Esophagus muscularis mucosa (tissue), 4 donors: ENCODE measurements at regions not wholly inside any gene's neighbourhood (a gene's known extent, or its start where the extent isn't known, plus 50 kb on each side); places are given as distances from the start of the nearest gene placed in this dataset.

Experiments used
- DNase-seq: peaks from one replicate; pipeline ENCODE4 v3.0.0-alpha.2; 2017; ENCODE audit errors: extremely low spot score
- H3K27ac ChIP-seq, 4 donors: fragments of 200-600 bp; sonication (generic); replicated peaks in 1 of 4; 1 replicate in 3 of 4; 2 replicates in 1 of 4; pipeline ENCODE4 v1.5.1; 2016 to 2019; ENCODE audit warnings: mild to moderate bottlenecking in 1 of 4
- H3K27me3 ChIP-seq, 4 donors: fragments of 200-600 bp; sonication (generic); one replicate each; pipeline versions ENCODE4 v1.5.1 to v1.6.0; 2016 to 2019
- H3K36me3 ChIP-seq, 4 donors: fragments of 200-600 bp; sonication (generic); one replicate each; pipeline ENCODE4 v1.5.1; 2016 to 2019
- H3K4me1 ChIP-seq, 4 donors: fragments of 200-600 bp; sonication (generic); one replicate each; pipeline ENCODE4 v1.5.1; 2016 to 2019
- H3K4me3 ChIP-seq, 4 donors: fragments of 200-600 bp; sonication (generic); 1 replicate in 2 of 4; 2 replicates in 2 of 4; pipeline ENCODE4 v1.5.1; 2016 to 2019; ENCODE audit warnings: mild to moderate bottlenecking in 4 of 4, moderate library complexity in 1 of 4
- H3K9me3 ChIP-seq, 4 donors: fragments of 200-600 bp; sonication (generic); 1 replicate in 3 of 4; 2 replicates in 1 of 4; pipeline ENCODE4 v1.5.1; 2016 to 2019
- EP300 ChIP-seq: sonication (generic); formaldehyde crosslinking; IDR thresholded peaks from one replicate; pipeline ENCODE4 v1.6.1; 2017; ENCODE audit warnings: antibody characterized with exemption
- POLR2A ChIP-seq: fragments of 450-650 bp; IDR thresholded peaks from one replicate; pipeline ENCODE4 v1.6.1; 2017; ENCODE audit warnings: antibody characterized with exemption, moderate library complexity, mild to moderate bottlenecking, low read depth
- POLR2AphosphoS5 ChIP-seq, 2 donors: sonication (generic); formaldehyde crosslinking; IDR thresholded peaks; one replicate each; pipeline ENCODE4 v1.6.1; 2017; ENCODE audit warnings: antibody characterized with exemption in 2 of 2
- WGBS: methylation state at CpG from one replicate; pipeline ENCODE4 v1.1.5; 2018; 5-methylcytosine and 5-hydroxymethylcytosine counted together
- intact Hi-C: fragments of 100-400 bp; cut with DNase I; formaldehyde crosslinking; loops from one replicate; pipeline ENCODE4 v1.15.1; 2023
- TF ChIP-seq, protein P1 (sequence below), 3 experiments: fragments of 200-600 bp in 2 of 3; fragments of 450-650 bp in 1 of 3; sonication (generic) in 2 of 3; IDR thresholded peaks; one replicate each; pipeline ENCODE4 v1.5.1; 2017 to 2019; ENCODE audit warnings: antibody characterized with exemption in 3 of 3, mild to moderate bottlenecking in 2 of 3, moderate library complexity in 1 of 3

DNA sequence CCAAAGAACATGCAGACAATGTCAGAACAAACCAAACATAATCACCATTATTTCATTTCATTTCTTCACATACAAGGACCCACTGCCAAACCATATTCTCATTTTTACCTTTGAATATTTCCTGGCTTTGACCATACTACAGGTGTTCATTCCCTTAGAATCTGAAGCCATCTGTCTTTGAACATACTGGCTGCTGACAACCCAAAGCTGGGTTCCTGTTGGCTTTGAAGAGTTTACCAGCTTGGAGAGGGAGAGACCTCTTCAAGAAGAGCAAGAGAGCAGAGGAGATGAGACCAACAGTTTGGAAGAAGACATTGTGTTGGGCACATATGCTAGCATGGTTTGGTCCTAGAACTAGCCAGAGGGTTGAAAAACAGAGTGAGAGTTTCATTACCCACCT lies 145.6 kb upstream of the KCNIP4 start:
- intact Hi-C loops, result no loop called here
- no peak overlapping the region for H3K27ac ChIP-seq
- H3K36me3 ChIP-seq, result no peaks in the 10 kb centered on the region

DNA sequence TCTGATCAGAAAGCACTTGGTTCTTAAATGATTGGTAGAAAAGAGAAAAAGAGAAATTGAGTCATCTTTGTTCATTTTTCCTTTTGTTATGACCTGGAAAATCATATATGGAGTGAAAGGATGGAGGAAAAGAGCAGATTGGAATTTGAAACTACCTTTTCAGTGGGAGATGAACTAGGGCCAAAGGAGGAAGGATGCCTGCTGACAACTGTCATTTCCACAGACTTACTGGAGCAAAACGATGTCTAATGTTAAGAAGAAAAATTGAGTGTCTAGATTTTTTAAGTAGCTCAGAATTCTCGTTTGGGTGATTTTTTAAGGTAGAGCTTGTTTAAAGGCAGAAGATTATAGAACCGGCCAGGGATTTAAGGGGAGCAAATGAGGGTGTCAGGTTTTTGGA lies 144.6 kb upstream of the KCNIP4 start:
- TF ChIP-seq, protein P1, sequence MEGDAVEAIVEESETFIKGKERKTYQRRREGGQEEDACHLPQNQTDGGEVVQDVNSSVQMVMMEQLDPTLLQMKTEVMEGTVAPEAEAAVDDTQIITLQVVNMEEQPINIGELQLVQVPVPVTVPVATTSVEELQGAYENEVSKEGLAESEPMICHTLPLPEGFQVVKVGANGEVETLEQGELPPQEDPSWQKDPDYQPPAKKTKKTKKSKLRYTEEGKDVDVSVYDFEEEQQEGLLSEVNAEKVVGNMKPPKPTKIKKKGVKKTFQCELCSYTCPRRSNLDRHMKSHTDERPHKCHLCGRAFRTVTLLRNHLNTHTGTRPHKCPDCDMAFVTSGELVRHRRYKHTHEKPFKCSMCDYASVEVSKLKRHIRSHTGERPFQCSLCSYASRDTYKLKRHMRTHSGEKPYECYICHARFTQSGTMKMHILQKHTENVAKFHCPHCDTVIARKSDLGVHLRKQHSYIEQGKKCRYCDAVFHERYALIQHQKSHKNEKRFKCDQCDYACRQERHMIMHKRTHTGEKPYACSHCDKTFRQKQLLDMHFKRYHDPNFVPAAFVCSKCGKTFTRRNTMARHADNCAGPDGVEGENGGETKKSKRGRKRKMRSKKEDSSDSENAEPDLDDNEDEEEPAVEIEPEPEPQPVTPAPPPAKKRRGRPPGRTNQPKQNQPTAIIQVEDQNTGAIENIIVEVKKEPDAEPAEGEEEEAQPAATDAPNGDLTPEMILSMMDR (IDR thresholded peaks at IDR 0.05), result no peak
- TF ChIP-seq EP300, result no peak
- no peak for TF ChIP-seq POLR2A
- TF ChIP-seq POLR2AphosphoS5 (IDR thresholded peaks at IDR 0.05), result no peak
- H3K27ac ChIP-seq, result no peak overlapping the region
- no peaks in the 10 kb centered on the region for H3K4me1 ChIP-seq
- intact Hi-C loops, result no loop called here
- no peaks in the 10 kb centered on the region for H3K27me3 ChIP-seq
- WGBS, result 59% methylated on average over 3 of the region's 3 CpGs
- no peak overlapping the region for H3K4me3 ChIP-seq
- H3K36me3 ChIP-seq, result no peaks in the 10 kb centered on the region
- no peak for DNase-seq
- no peaks in the 10 kb centered on the region for H3K9me3 ChIP-seq

More for the DNA sequence above, 145.6 kb upstream of the KCNIP4 start:
- H3K27me3 ChIP-seq, result no peaks in the 10 kb centered on the region
- H3K4me1 ChIP-seq, result no peaks in the 10 kb centered on the region
- no peaks in the 10 kb centered on the region for H3K9me3 ChIP-seq
- TF ChIP-seq POLR2AphosphoS5 (IDR thresholded peaks at IDR 0.05) (no peak), POLR2A (no peak), EP300 (no peak)
- TF ChIP-seq, protein P1 (IDR thresholded peaks at IDR 0.05), result no peak
- H3K4me3 ChIP-seq, result no peak overlapping the region
- no peak for DNase-seq

DNA sequence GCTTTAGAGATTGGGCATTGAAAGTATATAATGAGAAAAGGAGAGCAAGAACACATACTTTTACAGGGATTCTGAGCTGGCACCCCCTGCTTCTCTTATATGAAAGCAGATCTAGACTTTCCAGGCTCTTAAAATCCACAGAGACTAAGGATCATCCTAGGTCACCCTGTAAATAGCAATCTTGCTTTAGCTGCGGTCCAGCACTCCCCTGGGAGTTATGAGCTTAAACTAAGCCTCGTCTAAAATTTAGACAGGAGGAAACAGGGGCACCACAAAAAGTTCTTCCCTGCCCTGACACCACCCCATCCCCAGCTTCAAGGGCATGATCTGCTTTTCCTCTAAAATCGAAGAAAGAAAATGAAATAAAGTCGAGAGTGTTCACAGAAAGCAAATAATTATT lies 143.3 kb upstream of the KCNIP4 start:
- intact Hi-C loops, result no loop called here
- Histone ChIP-seq H3K9me3 (peaks cover 0 to 6% (median 2%) of the 10 kb centered on the region in 4 donors), H3K27ac (no peak overlapping the region), H3K4me1 (no peaks in the 10 kb centered on the region), H3K4me3 (no peak overlapping the region), H3K27me3 (no peaks in the 10 kb centered on the region), H3K36me3 (no peaks in the 10 kb centered on the region)
- DNase-seq, result no peak
- TF ChIP-seq EP300, result no peak
- 54% methylated on average over 4 of the region's 4 CpGs for WGBS

DNA sequence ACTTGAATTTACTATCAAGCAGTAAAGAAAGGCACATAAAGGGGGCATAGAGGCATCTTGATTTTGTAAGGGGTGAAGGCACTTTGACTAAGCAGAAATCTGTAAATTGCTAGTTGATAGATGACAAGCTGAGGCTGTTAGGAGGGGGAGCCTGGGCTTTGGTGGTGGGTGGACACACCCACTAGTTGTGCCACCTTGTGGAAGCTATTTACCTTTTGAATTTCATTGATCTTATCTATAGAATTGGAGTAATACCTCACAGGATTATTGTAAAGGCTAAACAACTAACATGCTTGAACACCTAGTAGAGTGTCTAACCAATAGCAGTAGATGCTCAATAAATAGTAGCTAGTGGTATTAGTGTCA lies 142.8 kb upstream of the KCNIP4 start:
- intact Hi-C loops, result no loop called here
- Histone ChIP-seq H3K27ac (no peak overlapping the region), H3K9me3 (peaks cover 0 to 11% (median 5%) of the 10 kb centered on the region in 4 donors), H3K4me3 (no peak overlapping the region), H3K4me1 (no peaks in the 10 kb centered on the region), H3K36me3 (no peaks in the 10 kb centered on the region), H3K27me3 (no peaks in the 10 kb centered on the region)
- TF ChIP-seq POLR2AphosphoS5 (IDR thresholded peaks at IDR 0.05) (no peak), EP300 (no peak), POLR2A (no peak)
- TF ChIP-seq, protein P1 (IDR thresholded peaks at IDR 0.05), result no peak
- DNase-seq, result no peak

DNA sequence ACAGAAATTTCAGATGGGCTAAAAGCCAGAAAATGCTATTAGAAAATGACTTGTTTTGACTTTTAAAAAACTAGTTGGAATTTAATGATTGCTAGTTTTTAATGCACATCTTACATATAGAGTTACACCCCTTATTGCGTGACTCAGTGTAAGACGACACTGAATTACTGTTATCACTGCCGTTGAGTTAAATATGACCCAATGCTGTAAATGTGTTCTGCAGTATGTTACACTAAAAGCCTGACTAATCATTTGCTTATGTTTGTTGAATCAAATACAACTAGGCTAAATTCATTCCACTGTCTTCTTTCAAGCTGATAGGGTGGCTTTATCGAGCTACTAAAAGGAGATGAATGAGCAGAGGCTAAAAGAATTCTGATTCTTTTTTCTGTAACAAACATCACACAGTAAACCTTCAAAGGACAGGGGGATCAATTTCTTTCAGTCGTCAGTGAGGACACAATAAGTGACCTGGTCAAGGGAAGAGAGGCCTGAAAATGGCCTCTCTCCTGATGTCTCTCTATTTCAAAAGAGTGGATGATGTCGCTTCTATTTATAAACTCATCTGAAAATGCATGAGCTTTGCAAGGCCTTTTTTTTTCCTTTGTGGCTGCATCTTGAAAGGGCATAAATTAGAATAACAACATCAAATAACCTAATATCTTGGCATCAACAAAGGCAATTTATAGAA lies 142.2 kb upstream of the KCNIP4 start:
- H3K36me3 ChIP-seq, result no peaks in the 10 kb centered on the region
- 72% methylated on average over 6 of the region's 6 CpGs for WGBS
- no peaks in the 10 kb centered on the region for H3K4me1 ChIP-seq
- no peak overlapping the region for H3K27ac ChIP-seq
- DNase-seq, result no peak
- H3K9me3 ChIP-seq, result peaks cover 0 to 17% (median 7%) of the 10 kb centered on the region in 4 donors
- no peaks in the 10 kb centered on the region for H3K27me3 ChIP-seq
- TF ChIP-seq, protein P1 (IDR thresholded peaks at IDR 0.05), result no peak
- no peak for TF ChIP-seq POLR2AphosphoS5 (IDR thresholded peaks at IDR 0.05)
- no peak for TF ChIP-seq EP300
- TF ChIP-seq POLR2A, result no peak
- H3K4me3 ChIP-seq, result no peak overlapping the region
- intact Hi-C loops, result no loop called here
